MM.1S (cell line): ENCODE measurements at regions not wholly inside any gene's neighbourhood (a gene's known extent, or its start where the extent isn't known, plus 50 kb on each side); places are given as distances from the start of the nearest gene placed in this dataset.
A peak's percentile ranks its signal among the peaks of the same experiment; 100 is the strongest.

Experiments used
- DNase-seq: peaks from one replicate; pipeline ENCODE4 v3.0.0-alpha.2; 2015
- H2AFZ ChIP-seq: fragments of 300-600 bp; sonication (generic); 2 replicates; pipeline ENCODE4 v1.6.0; 2016; ENCODE audit warnings: antibody characterized with exemption, low read length
- H3F3A ChIP-seq: fragments of 300-600 bp; sonication (generic); 2 replicates; pipeline ENCODE4 v1.6.1; 2016; ENCODE audit warnings: mild to moderate bottlenecking, antibody characterized with exemption, low read length, moderate library complexity, mixed read lengths; ENCODE audit not compliant: insufficient read depth
- H3K27ac ChIP-seq: fragments of 300-600 bp; sonication (generic); 2 replicates; pipeline ENCODE4 v1.5.1; 2016; ENCODE audit warnings: mild to moderate bottlenecking, low read length
- H3K27me3 ChIP-seq: fragments of 300-600 bp; sonication (generic); replicated peaks from 2 replicates; pipeline ENCODE4 v1.6.0; 2016; ENCODE audit warnings: low read length; ENCODE audit not compliant: insufficient read depth
- H3K36me3 ChIP-seq: fragments of 300-600 bp; sonication (generic); replicated peaks from 2 replicates; pipeline ENCODE4 v1.6.1; 2016; ENCODE audit warnings: mild to moderate bottlenecking, low read length, mixed read lengths; ENCODE audit not compliant: insufficient read depth
- H3K4me1 ChIP-seq: fragments of 300-600 bp; sonication (generic); 2 replicates; pipeline ENCODE4 v1.6.1; 2016; ENCODE audit warnings: low read length, mixed read lengths
- H3K4me2 ChIP-seq: fragments of 300-600 bp; sonication (generic); 2 replicates; pipeline ENCODE4 v1.6.0; 2016; ENCODE audit warnings: low read depth, low read length
- H3K4me3 ChIP-seq: fragments of 300-600 bp; sonication (generic); 2 replicates; pipeline ENCODE4 v1.5.1; 2016; ENCODE audit warnings: low read length, mixed read lengths
- H3K79me2 ChIP-seq: fragments of 300-600 bp; sonication (generic); 2 replicates; pipeline ENCODE4 v1.6.1; 2016; ENCODE audit warnings: mixed run types, low read length, mixed read lengths
- H3K9ac ChIP-seq: fragments of 300-600 bp; sonication (generic); 2 replicates; pipeline ENCODE4 v1.6.1; 2016; ENCODE audit warnings: low read length, mixed read lengths
- H3K9me2 ChIP-seq: fragments of 300-600 bp; sonication (generic); replicated peaks from 2 replicates; pipeline ENCODE4 v1.6.1; 2016; ENCODE audit warnings: mild to moderate bottlenecking, low read length, mixed read lengths; ENCODE audit not compliant: insufficient read depth
- H3K9me3 ChIP-seq: fragments of 300-600 bp; sonication (generic); replicated peaks from 2 replicates; pipeline ENCODE4 v1.6.1; 2016; ENCODE audit warnings: mild to moderate bottlenecking, low read length, mixed read lengths; ENCODE audit not compliant: insufficient read depth
- H4K20me1 ChIP-seq: fragments of 300-600 bp; sonication (generic); 2 replicates; pipeline ENCODE4 v1.6.1; 2016; ENCODE audit warnings: mild to moderate bottlenecking, low read length, moderate library complexity, mixed read lengths; ENCODE audit not compliant: insufficient read depth
- EZH2 ChIP-seq: fragments of 300-600 bp; sonication (generic); optimal IDR thresholded peaks from 2 replicates; pipeline ENCODE3; 2017; ENCODE audit warnings: low read depth, mild to moderate bottlenecking, antibody characterized with exemption, low read length, mixed read lengths
- EZH2phosphoT487 ChIP-seq: fragments of 300-600 bp; sonication (generic); IDR thresholded peaks from 2 replicates; pipeline ENCODE4 v1.6.1; 2018; ENCODE audit warnings: antibody characterized with exemption, low read length
- TF ChIP-seq, protein P1 (sequence below): fragments of 300-600 bp; sonication (generic); IDR thresholded peaks from 2 replicates; pipeline ENCODE4 v1.5.1; 2016; ENCODE audit warnings: antibody characterized with exemption, low read length, mixed read lengths

DNA sequence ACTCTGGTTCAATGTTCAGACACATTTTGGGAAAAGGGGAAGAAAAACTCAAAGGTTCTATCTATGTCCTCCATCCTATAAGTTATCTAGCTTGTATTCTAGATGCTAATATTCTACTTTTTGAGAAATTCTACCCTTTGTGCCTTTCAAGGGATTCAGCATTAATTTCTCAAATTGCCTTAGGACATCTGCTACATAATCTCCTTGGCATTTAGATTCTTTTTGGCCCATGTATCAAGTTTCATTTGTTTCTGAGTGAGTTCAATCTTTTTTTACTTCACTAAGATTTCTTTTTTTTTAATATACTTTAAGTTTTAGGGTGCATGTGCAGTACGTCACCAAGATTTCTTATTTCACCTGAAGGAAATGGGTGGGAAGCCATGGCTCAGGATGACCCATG, 232.7 kb upstream of the TENT5A start:
- H3K36me3 ChIP-seq: no peaks in the 10 kb centered on the region
- no peak overlapping the region for H3K4me3 ChIP-seq
- H3K27ac ChIP-seq: no peak overlapping the region
- H2AFZ ChIP-seq: no peak overlapping the region
- peaks cover 12% of the 10 kb centered on the region; the same call in 1 of the 2 replicates for H3K4me1 ChIP-seq
- no peaks in the 10 kb centered on the region for H3K27me3 ChIP-seq
- TF ChIP-seq, protein P1, sequence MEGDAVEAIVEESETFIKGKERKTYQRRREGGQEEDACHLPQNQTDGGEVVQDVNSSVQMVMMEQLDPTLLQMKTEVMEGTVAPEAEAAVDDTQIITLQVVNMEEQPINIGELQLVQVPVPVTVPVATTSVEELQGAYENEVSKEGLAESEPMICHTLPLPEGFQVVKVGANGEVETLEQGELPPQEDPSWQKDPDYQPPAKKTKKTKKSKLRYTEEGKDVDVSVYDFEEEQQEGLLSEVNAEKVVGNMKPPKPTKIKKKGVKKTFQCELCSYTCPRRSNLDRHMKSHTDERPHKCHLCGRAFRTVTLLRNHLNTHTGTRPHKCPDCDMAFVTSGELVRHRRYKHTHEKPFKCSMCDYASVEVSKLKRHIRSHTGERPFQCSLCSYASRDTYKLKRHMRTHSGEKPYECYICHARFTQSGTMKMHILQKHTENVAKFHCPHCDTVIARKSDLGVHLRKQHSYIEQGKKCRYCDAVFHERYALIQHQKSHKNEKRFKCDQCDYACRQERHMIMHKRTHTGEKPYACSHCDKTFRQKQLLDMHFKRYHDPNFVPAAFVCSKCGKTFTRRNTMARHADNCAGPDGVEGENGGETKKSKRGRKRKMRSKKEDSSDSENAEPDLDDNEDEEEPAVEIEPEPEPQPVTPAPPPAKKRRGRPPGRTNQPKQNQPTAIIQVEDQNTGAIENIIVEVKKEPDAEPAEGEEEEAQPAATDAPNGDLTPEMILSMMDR: no peak
- TF ChIP-seq EZH2phosphoT487 (no peak), EZH2 (no peak)
- H4K20me1 ChIP-seq: no peaks in the 10 kb centered on the region
- no peaks in the 10 kb centered on the region for H3K79me2 ChIP-seq
- DNase-seq: no peak
- H3K4me2 ChIP-seq: no peak overlapping the region
- peaks cover 7% of the 10 kb centered on the region; the same call in 1 of the 2 replicates for H3F3A ChIP-seq
- no peaks in the 10 kb centered on the region for H3K9me2 ChIP-seq
- H3K9ac ChIP-seq: no peak overlapping the region
- H3K9me3 ChIP-seq: no peaks in the 10 kb centered on the region

DNA sequence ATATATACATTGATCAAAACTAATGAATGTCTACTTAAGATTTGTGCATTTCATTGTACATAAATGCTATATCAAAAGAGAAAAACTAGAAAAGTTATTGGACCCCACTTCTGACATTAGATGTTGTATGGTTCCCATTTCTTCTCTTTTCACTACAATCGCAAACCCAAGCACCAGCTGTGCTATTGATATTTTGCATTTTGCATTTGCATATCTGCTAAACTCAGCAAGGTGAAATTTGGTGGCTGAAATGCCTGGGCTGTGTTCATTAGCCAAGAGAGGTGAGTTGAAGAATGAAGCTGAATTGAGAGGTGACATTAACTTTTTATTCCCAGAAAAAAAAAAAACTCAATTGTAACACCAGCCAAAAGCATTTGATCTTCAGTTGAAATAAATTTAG, 232.1 kb upstream of the TENT5A start:
- Histone ChIP-seq H3K9ac (no peak overlapping the region), H3F3A (peaks cover 7% of the 10 kb centered on the region; the same call in 1 of the 2 replicates), H2AFZ (no peak overlapping the region), H4K20me1 (no peaks in the 10 kb centered on the region), H3K4me3 (no peak overlapping the region), H3K36me3 (no peaks in the 10 kb centered on the region), H3K9me2 (no peaks in the 10 kb centered on the region), H3K79me2 (no peaks in the 10 kb centered on the region), H3K27ac (no peak overlapping the region), H3K9me3 (no peaks in the 10 kb centered on the region), H3K4me1 (peaks cover 12% of the 10 kb centered on the region; the same call in 1 of the 2 replicates), H3K4me2 (no peak overlapping the region), H3K27me3 (no peaks in the 10 kb centered on the region)
- peak; percentile 17 for DNase-seq
- no peak for TF ChIP-seq EZH2

DNA sequence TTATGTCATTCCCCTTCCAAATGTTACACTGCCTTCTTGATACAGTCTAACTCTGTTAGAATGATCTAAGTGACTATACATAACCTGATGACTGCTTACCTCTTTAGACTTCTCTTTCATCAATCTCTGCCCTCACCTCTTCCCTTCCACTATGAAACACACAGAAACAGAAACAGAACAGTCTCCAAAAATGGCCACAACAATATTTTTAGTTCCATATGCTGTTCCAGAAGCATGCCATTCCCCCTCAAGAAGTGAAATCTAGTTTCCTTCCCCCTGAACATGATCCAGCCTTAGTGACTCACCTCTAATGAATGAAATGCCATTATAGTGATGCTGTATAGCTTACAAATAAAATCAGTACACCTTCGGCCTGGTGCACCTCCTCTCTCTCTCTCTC, 229.3 kb upstream of the TENT5A start:
- Histone ChIP-seq H3K27me3 (no peaks in the 10 kb centered on the region), H3K4me3 (peak overlapping the region; percentile 31), H3K27ac (peak overlapping the region; percentile 35; the same call in 1 of the 2 replicates), H3K9me3 (no peaks in the 10 kb centered on the region), H3K9me2 (no peaks in the 10 kb centered on the region), H2AFZ (peak overlapping the region; percentile 58), H3K36me3 (no peaks in the 10 kb centered on the region), H3F3A (peaks cover 7% of the 10 kb centered on the region; the same call in 1 of the 2 replicates), H3K4me1 (peaks cover 12% of the 10 kb centered on the region; the same call in 1 of the 2 replicates), H3K4me2 (peak overlapping the region; percentile 69), H3K9ac (no peak overlapping the region), H3K79me2 (no peaks in the 10 kb centered on the region), H4K20me1 (no peaks in the 10 kb centered on the region)
- TF ChIP-seq EZH2 (no peak), EZH2phosphoT487 (no peak)
- TF ChIP-seq, protein P1: no peak
- peak; percentile 31 for DNase-seq

DNA sequence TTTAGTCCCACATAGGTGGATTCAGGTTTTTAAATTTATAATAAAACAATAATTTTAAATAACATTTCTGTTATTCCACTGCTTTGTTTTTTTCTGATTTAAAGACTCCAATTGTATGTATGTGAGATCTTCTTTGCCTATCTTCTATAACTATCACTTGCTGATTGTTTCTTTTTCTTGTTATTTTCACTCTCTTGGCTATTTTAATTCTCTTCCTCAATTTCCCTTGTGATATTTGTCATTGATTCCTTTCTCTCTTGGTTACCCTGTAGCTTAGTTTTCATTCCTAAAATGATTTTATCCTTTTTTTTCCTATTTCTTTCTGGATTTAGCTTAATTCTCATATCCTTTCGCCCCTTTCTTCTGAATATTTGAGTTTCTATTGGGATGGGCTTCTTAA, 227.3 kb upstream of the TENT5A start:
- no peaks in the 10 kb centered on the region for H3K9me3 ChIP-seq
- H3K27ac ChIP-seq: no peak overlapping the region
- H4K20me1 ChIP-seq: no peaks in the 10 kb centered on the region
- H3K79me2 ChIP-seq: no peaks in the 10 kb centered on the region
- H3K4me3 ChIP-seq: no peak overlapping the region
- H2AFZ ChIP-seq: no peak overlapping the region
- peaks cover 12% of the 10 kb centered on the region; the same call in 1 of the 2 replicates for H3K4me1 ChIP-seq
- DNase-seq: no peak
- peaks cover 7% of the 10 kb centered on the region; the same call in 1 of the 2 replicates for H3F3A ChIP-seq
- no peaks in the 10 kb centered on the region for H3K9me2 ChIP-seq
- H3K4me2 ChIP-seq: no peak overlapping the region
- H3K36me3 ChIP-seq: no peaks in the 10 kb centered on the region
- TF ChIP-seq, protein P1: no peak
- TF ChIP-seq EZH2phosphoT487: no peak
- no peak for TF ChIP-seq EZH2
- no peaks in the 10 kb centered on the region for H3K27me3 ChIP-seq
- H3K9ac ChIP-seq: no peak overlapping the region
